ENCODE measurements at regions not wholly inside any gene's neighbourhood (a gene's known extent, or its start where the extent isn't known, plus 50 kb on each side); places are given as distances from the start of the nearest gene placed in this dataset.

- intact Hi-C loops (cut with micrococcal nuclease): no loop called here
Measured at GRCh38 chr16:51922476-51922875, 624.5 kb downstream of the TOX3 start.

GRCh38 chr16:51919736-51920135 is 627.2 kb downstream of the TOX3 start:
- intact Hi-C loops (cut with micrococcal nuclease): no loop called here

GRCh38 chr16:51916814-51917213 is 630.1 kb downstream of the TOX3 start:
- intact Hi-C loops (cut with micrococcal nuclease): no loop called here

GRCh38 chr16:51916231-51916630 is 630.7 kb downstream of the TOX3 start:
- intact Hi-C loops (cut with micrococcal nuclease): no loop called here

GRCh38 chr16:51907680-51908079 is 639.3 kb downstream of the TOX3 start:
- intact Hi-C loops (cut with micrococcal nuclease): no loop called here

GRCh38 chr16:51900221-51900780 is 646.6 kb downstream of the TOX3 start:
- intact Hi-C loops (cut with micrococcal nuclease): no loop called here

GRCh38 chr16:51898872-51899271 is 648.1 kb downstream of the TOX3 start:
- intact Hi-C loops (cut with micrococcal nuclease): no loop called here

- intact Hi-C loops (cut with micrococcal nuclease): no loop called here
Measured at GRCh38 chr16:51896013-51896412, 650.9 kb downstream of the TOX3 start.

- intact Hi-C loops (cut with micrococcal nuclease): no loop called here
Measured at GRCh38 chr16:51892293-51893007, 654.5 kb downstream of the TOX3 start.

- intact Hi-C loops (cut with micrococcal nuclease): no loop called here
Measured at GRCh38 chr16:51888534-51888933, 658.4 kb downstream of the TOX3 start.

GRCh38 chr16:51888016-51888415 is 658.9 kb downstream of the TOX3 start:
- intact Hi-C loops (cut with micrococcal nuclease): no loop called here

- intact Hi-C loops (cut with micrococcal nuclease): no loop called here
Measured at GRCh38 chr16:51886456-51886855, 660.5 kb downstream of the TOX3 start.

GRCh38 chr16:51884773-51885172 is 662.2 kb downstream of the TOX3 start:
- intact Hi-C loops (cut with micrococcal nuclease): no loop called here

- intact Hi-C loops (cut with micrococcal nuclease): no loop called here
Measured at GRCh38 chr16:51881731-51882130, 665.2 kb downstream of the TOX3 start.

- intact Hi-C loops (cut with micrococcal nuclease): no loop called here
Measured at GRCh38 chr16:51880776-51881175, 666.2 kb downstream of the TOX3 start.

GRCh38 chr16:51877686-51878085 is 669.3 kb downstream of the TOX3 start:
- intact Hi-C loops (cut with micrococcal nuclease): no loop called here

- intact Hi-C loops (cut with micrococcal nuclease): no loop called here
Measured at GRCh38 chr16:51876934-51877333, 670.0 kb downstream of the TOX3 start.

GRCh38 chr16:51876601-51876875 is 670.4 kb downstream of the TOX3 start:
- intact Hi-C loops (cut with micrococcal nuclease): no loop called here

- intact Hi-C loops (cut with micrococcal nuclease): no loop called here
Measured at GRCh38 chr16:51875834-51876600, 670.9 kb downstream of the TOX3 start.

GRCh38 chr16:51872524-51872923 is 674.4 kb downstream of the TOX3 start:
- intact Hi-C loops (cut with micrococcal nuclease): no loop called here

GRCh38 chr16:51870296-51870854 is 676.6 kb downstream of the TOX3 start:
- intact Hi-C loops (cut with micrococcal nuclease): no loop called here

- intact Hi-C loops (cut with micrococcal nuclease): no loop called here
Measured at GRCh38 chr16:51869176-51869575, 677.8 kb downstream of the TOX3 start.

GRCh38 chr16:51868631-51869030 is 678.3 kb downstream of the TOX3 start:
- intact Hi-C loops (cut with micrococcal nuclease): no loop called here

Measured in T-helper 1 cell treated with Interleukin-12 subunit alpha and Interleukin-12 subunit beta and Interleukin-4 antibody, amounts not matched to agents 30 ng/mL and 1 ng/mL, for 36 hours (primary cell).